B cell (primary cell): ENCODE measurements at regions not wholly inside any gene's neighbourhood (a gene's known extent, or its start where the extent isn't known, plus 50 kb on each side); places are given as distances from the start of the nearest gene placed in this dataset.

ENCODE experiments used
- ATAC-seq: fragments of 200-7000 bp; cut with Tn5 transposase; one replicate; pipeline ENCODE4 v1.10.0; 2021; ENCODE audit warnings: low read depth, mild to moderate bottlenecking, moderate number of reproducible peaks, moderate library complexity
- CTCF ChIA-PET: fragments of 350-600 bp; sonication (Branson Sonifier 250); formaldehyde crosslinking; loops from one replicate; lab custom pipeline; 2021; ENCODE audit warnings: antibody characterized with exemption, inconsistent platforms; lab: Charles Lee
- POLR2A ChIA-PET: fragments of 350-600 bp; sonication (Branson Sonifier 250); formaldehyde crosslinking; loops from one replicate; lab custom pipeline; 2021; ENCODE audit warnings: antibody characterized with exemption; lab: Charles Lee
- DNase-seq: peaks from one replicate; pipeline ENCODE4 v3.0.0; 2013
- H2AFZ ChIP-seq: 2 replicates; pipeline ENCODE4 v1.6.1; 2012; ENCODE audit warnings: mild to moderate bottlenecking, low read depth, low read length; ENCODE audit not compliant: insufficient read depth, poor library complexity, severe bottlenecking
- H3K27ac ChIP-seq, 2 donors: 1 replicate in 1 of 2; 2 replicates in 1 of 2; pipeline ENCODE4 v1.5.1; 2012 to 2013; ENCODE audit warnings: low read length in 2 of 2, mild to moderate bottlenecking in 2 of 2, moderate library complexity in 1 of 2
- H3K27me3 ChIP-seq, 4 experiments: fragments of 200-600 bp in 1 of 4; sonication (generic) in 1 of 4; replicated peaks in 1 of 4; 1 replicate in 2 of 4; 2 replicates in 2 of 4; pipeline versions ENCODE4 v1.6.1 to v1.7.0; 2013 to 2016; ENCODE audit warnings: low read length in 3 of 4, mild to moderate bottlenecking in 2 of 4, mixed read lengths in 1 of 4, moderate library complexity in 1 of 4; ENCODE audit not compliant: insufficient read depth in 4 of 4, control insufficient read depth in 3 of 4; ENCODE audit errors: control extremely low read depth in 1 of 4
- H3K36me3 ChIP-seq, 2 experiments: replicated peaks in 1 of 2; 1 replicate in 1 of 2; 2 replicates in 1 of 2; pipeline versions ENCODE4 v1.6.1 to v1.7.1; 2013; ENCODE audit warnings: low read length in 1 of 2; ENCODE audit not compliant: insufficient read depth in 2 of 2, control insufficient read depth in 1 of 2; ENCODE audit errors: control extremely low read depth in 1 of 2, extremely low read depth in 1 of 2
- H3K4me1 ChIP-seq, 2 donors: fragments of 200-600 bp in 1 of 2; sonication (generic) in 1 of 2; 1 replicate in 1 of 2; 2 replicates in 1 of 2; pipeline versions ENCODE4 v1.5.1 to v1.6.1; 2013 to 2017; ENCODE audit warnings: low read length in 2 of 2; ENCODE audit not compliant: control insufficient read depth in 2 of 2, insufficient read depth in 2 of 2
- H3K4me2 ChIP-seq: replicated peaks from 2 replicates; pipeline ENCODE3; 2012; ENCODE audit warnings: mild to moderate bottlenecking, low read depth, low read length; ENCODE audit not compliant: poor library complexity, severe bottlenecking
- H3K4me3 ChIP-seq, 5 experiments: fragments of 200-600 bp in 1 of 5; sonication (generic) in 1 of 5; 1 replicate in 3 of 5; 2 replicates in 2 of 5; pipeline versions ENCODE4 v1.5.1 to v1.7.0; 2011 to 2016; ENCODE audit warnings: low read length in 4 of 5, mild to moderate bottlenecking in 4 of 5, low read depth in 2 of 5, control low read depth in 1 of 5, moderate library complexity in 1 of 5; ENCODE audit not compliant: insufficient read depth in 1 of 5; ENCODE audit errors: control extremely low read depth in 1 of 5, extremely low read depth in 1 of 5
- H3K79me2 ChIP-seq: fragments of 200-600 bp; sonication (generic); one replicate; pipeline ENCODE4 v1.6.0; 2016; ENCODE audit warnings: low read length; ENCODE audit not compliant: control insufficient read depth, insufficient read depth
- H3K9ac ChIP-seq: fragments of 200-600 bp; sonication (generic); 2 replicates; pipeline ENCODE4 v1.6.1; 2017; ENCODE audit warnings: mild to moderate bottlenecking, low read length, moderate library complexity
- H3K9me3 ChIP-seq, 3 donors: one replicate each; pipeline versions ENCODE4 v1.6.1 to v1.7.1; 2013; ENCODE audit warnings: low read length in 2 of 3; ENCODE audit not compliant: control insufficient read depth in 2 of 3, insufficient read depth in 1 of 3; ENCODE audit errors: control extremely low read depth in 1 of 3
- H4K20me1 ChIP-seq: 2 replicates; pipeline ENCODE4 v1.6.0; 2012; ENCODE audit warnings: mild to moderate bottlenecking, low read length; ENCODE audit not compliant: insufficient read depth, control insufficient read depth, poor library complexity, severe bottlenecking
- H3K27ac Mint-ChIP-seq: one replicate; pipeline ENCODE4 v1.8.0; 2021; ENCODE audit warnings: mixed read lengths
- H3K27me3 Mint-ChIP-seq: one replicate; pipeline ENCODE4 v1.8.0; 2021; ENCODE audit warnings: mixed read lengths
- H3K4me1 Mint-ChIP-seq: one replicate; pipeline ENCODE4 v1.8.0; 2021; ENCODE audit warnings: mixed read lengths
- H3K4me3 Mint-ChIP-seq: one replicate; pipeline ENCODE4 v1.8.0; 2021; ENCODE audit warnings: mixed read lengths
- H3K9me3 Mint-ChIP-seq: one replicate; pipeline ENCODE4 v1.8.0; 2022; ENCODE audit warnings: mixed read lengths; ENCODE audit not compliant: insufficient read depth
- CTCF ChIP-seq: fragments of 200-600 bp; IDR thresholded peaks from one replicate; pipeline ENCODE4 v1.8.0; 2022; ENCODE audit warnings: antibody characterized with exemption, mild to moderate bottlenecking
- EZH2 ChIP-seq: IDR thresholded peaks from 2 replicates; pipeline ENCODE4 v1.6.1; 2012; ENCODE audit warnings: borderline replicate concordance, low read depth, mild to moderate bottlenecking, moderate library complexity, low read length; ENCODE audit not compliant: insufficient read depth, poor library complexity, severe bottlenecking
- WGBS: methylation state at CpG from one replicate; pipeline ENCODE4 v1.1.5; 2013; ENCODE audit warnings: missing lambda C conversion rate; ENCODE audit not compliant: insufficient coverage; 5-methylcytosine and 5-hydroxymethylcytosine counted together
- intact Hi-C: fragments of 100-400 bp; cut with micrococcal nuclease; formaldehyde crosslinking; loops from one replicate; pipeline ENCODE4 v1.10.0; 2022

GRCh38 chr21:15462092-15462491 lies 267.7 kb upstream of the USP25 start:
- ChIA-PET CTCF (no interaction called here), POLR2A (no interaction called here)
- Histone ChIP-seq H3K9me3 (peaks cover 0 to 3% (median 0%) of the 10 kb centered on the region in 3 donors), H3K4me3 (no peak overlapping the region), H3K27me3 (peaks cover 0 to 2% (median 0%) of the 10 kb centered on the region in 4 experiments), H3K36me3 (no peaks in the 10 kb centered on the region), H3K4me1 (no peaks in the 10 kb centered on the region), H3K79me2 (no peaks in the 10 kb centered on the region), H4K20me1 (no peaks in the 10 kb centered on the region), H3K27ac (no peak overlapping the region), H3K4me2 (no peak overlapping the region), H3K9ac (no peak overlapping the region), H2AFZ (no peak overlapping the region)
- no peaks in the 10 kb centered on the region for H3K4me1 Mint-ChIP-seq
- no peaks in the 10 kb centered on the region for H3K9me3 Mint-ChIP-seq
- DNase-seq (no peak), ATAC-seq (no peak)
- no peak overlapping the region for H3K27ac Mint-ChIP-seq
- intact Hi-C loops, result no loop called here
- H3K4me3 Mint-ChIP-seq, result no peak overlapping the region
- H3K27me3 Mint-ChIP-seq, result peaks cover 9% of the 10 kb centered on the region
- 100% methylated on average over 1 of the region's 1 CpG for WGBS
- TF ChIP-seq EZH2 (no peak), CTCF (no peak)

- peaks cover 0 to 3% (median 0%) of the 10 kb centered on the region in 3 donors for H3K9me3 ChIP-seq
- DNase-seq, result no peak
- H3K9me3 Mint-ChIP-seq, result no peaks in the 10 kb centered on the region
- no peak overlapping the region for H2AFZ ChIP-seq
- POLR2A ChIA-PET, result no interaction called here
- no peak for ATAC-seq
- intact Hi-C loops, result no loop called here
- no peak overlapping the region for H3K4me2 ChIP-seq
- no peak overlapping the region for H3K27ac Mint-ChIP-seq
- no peak overlapping the region for H3K4me3 ChIP-seq
- CTCF ChIA-PET, result no interaction called here
- H3K27me3 Mint-ChIP-seq, result peaks cover 10% of the 10 kb centered on the region
- no peaks in the 10 kb centered on the region for H3K27me3 ChIP-seq
- no peaks in the 10 kb centered on the region for H3K79me2 ChIP-seq
- no peak overlapping the region for H3K4me3 Mint-ChIP-seq
- H3K36me3 ChIP-seq, result no peaks in the 10 kb centered on the region
- WGBS, result no CpG with 5 or more reads among the region's 4 CpGs
- H3K9ac ChIP-seq, result no peak overlapping the region
- H3K4me1 ChIP-seq, result no peaks in the 10 kb centered on the region
- H3K4me1 Mint-ChIP-seq, result no peaks in the 10 kb centered on the region
- H4K20me1 ChIP-seq, result no peaks in the 10 kb centered on the region
- H3K27ac ChIP-seq, result no peak overlapping the region
- TF ChIP-seq EZH2 (no peak), CTCF (no peak)
Measured at GRCh38 chr21:15466329-15466728, 263.5 kb upstream of the USP25 start.
